IMR-90 (cell line): ENCODE measurements at regions not wholly inside any gene's neighbourhood (a gene's known extent, or its start where the extent isn't known, plus 50 kb on each side); places are given as distances from the start of the nearest gene placed in this dataset.

Experiments used
- ATAC-seq: fragments of 200-7000 bp; cut with Tn5 transposase; 2 replicates; pipeline ENCODE4 v1.9.1; 2020; ENCODE audit warnings: low read depth, mild to moderate bottlenecking, moderate library complexity
- BruUV-seq: library from RNA; stranded (reverse); fragments of 400-500 nt; replicated peaks from 2 replicates; lab custom pipeline; 2021; lab: Mats Ljungman, UMichigan
- CTCF ChIA-PET: fragments of 300-600 bp; formaldehyde crosslinking; extraction: SDS; loops from one replicate; lab custom pipeline; 2021; ENCODE audit warnings: antibody characterized with exemption; lab: Yijun Ruan, JAX
- POLR2A ChIA-PET: fragments of 300-600 bp; sonication (Branson Sonifier 250); formaldehyde crosslinking; loops from one replicate; lab custom pipeline; 2022; ENCODE audit warnings: antibody characterized with exemption; ENCODE audit not compliant: unreplicated experiment; lab: Charles Lee
- DNase-seq: peaks from one replicate; pipeline ENCODE4 v3.0.0; 2013
- H2AFZ ChIP-seq: replicated peaks from 2 replicates; pipeline ENCODE3; 2013; ENCODE audit warnings: low read length, mild to moderate bottlenecking; ENCODE audit not compliant: poor library complexity
- H2AK5ac ChIP-seq: 2 replicates; pipeline ENCODE4 v1.6.1; 2013; ENCODE audit warnings: low read depth, low read length, inconsistent platforms
- H2AK9ac ChIP-seq: replicated peaks from 2 replicates; pipeline ENCODE3; 2013; ENCODE audit warnings: mild to moderate bottlenecking, low read depth, low read length, moderate library complexity; ENCODE audit not compliant: poor library complexity
- H2BK120ac ChIP-seq: 2 replicates; pipeline ENCODE4 v1.6.1; 2013; ENCODE audit warnings: low read depth, low read length, inconsistent platforms
- H2BK15ac ChIP-seq: 3 replicates; pipeline ENCODE4 v1.6.1; 2013; ENCODE audit warnings: low read depth, low read length, inconsistent platforms
- H2BK20ac ChIP-seq: 2 replicates; pipeline ENCODE4 v1.6.1; 2013; ENCODE audit warnings: low read depth, mild to moderate bottlenecking, inconsistent platforms, low read length, moderate library complexity
- H2BK5ac ChIP-seq: 2 replicates; pipeline ENCODE4 v1.6.1; 2013; ENCODE audit warnings: mild to moderate bottlenecking, low read depth, low read length, inconsistent platforms; ENCODE audit not compliant: poor library complexity, severe bottlenecking
- H3K14ac ChIP-seq: replicated peaks from 2 replicates; pipeline ENCODE4 v1.6.1; 2013; ENCODE audit warnings: low read depth, low read length, inconsistent platforms
- H3K18ac ChIP-seq: 2 replicates; pipeline ENCODE4 v1.6.1; 2013; ENCODE audit warnings: low read depth, low read length, control low read depth
- H3K23ac ChIP-seq: 2 replicates; pipeline ENCODE4 v1.6.1; 2013; ENCODE audit warnings: low read depth, low read length, inconsistent platforms
- H3K27ac ChIP-seq: 2 replicates; pipeline ENCODE4 v1.5.1; 2013; ENCODE audit warnings: mild to moderate bottlenecking, control low read depth, low read length; ENCODE audit not compliant: insufficient read depth
- H3K27me3 ChIP-seq: 2 replicates; pipeline ENCODE4 v1.6.1; 2013; ENCODE audit warnings: low read length; ENCODE audit not compliant: control insufficient read depth, insufficient read depth
- H3K36me3 ChIP-seq: 2 replicates; pipeline ENCODE4 v1.6.1; 2013; ENCODE audit warnings: low read length, mixed read lengths; ENCODE audit not compliant: control insufficient read depth, insufficient read depth
- H3K4ac ChIP-seq: 2 replicates; pipeline ENCODE4 v1.6.1; 2013; ENCODE audit warnings: low read depth, low read length, inconsistent platforms
- H3K4me1 ChIP-seq: 2 replicates; pipeline ENCODE4 v1.6.1; 2013; ENCODE audit warnings: low read length, mixed read lengths; ENCODE audit not compliant: control insufficient read depth, insufficient read depth
- H3K4me2 ChIP-seq: 2 replicates; pipeline ENCODE4 v1.6.1; 2013; ENCODE audit warnings: low read depth, mild to moderate bottlenecking, control low read depth, low read length, moderate library complexity
- H3K4me3 ChIP-seq: 2 replicates; pipeline ENCODE4 v1.5.1; 2013; ENCODE audit warnings: low read depth, mild to moderate bottlenecking, control low read depth, low read length, moderate library complexity; ENCODE audit not compliant: insufficient read depth
- H3K56ac ChIP-seq: 2 replicates; pipeline ENCODE4 v1.6.1; 2013; ENCODE audit warnings: low read length, inconsistent platforms; ENCODE audit not compliant: insufficient read depth; ENCODE audit errors: extremely low read depth
- H3K79me1 ChIP-seq, 2 experiments: 2 replicates each; pipeline ENCODE4 v1.6.1; 2013; ENCODE audit warnings: low read length in 2 of 2, inconsistent platforms in 1 of 2, low read depth in 1 of 2
- H3K9ac ChIP-seq: 2 replicates; pipeline ENCODE4 v1.6.1; 2013; ENCODE audit warnings: low read depth, low read length, control low read depth
- H3K9me1 ChIP-seq: 2 replicates; pipeline ENCODE4 v1.6.1; 2013; ENCODE audit warnings: low read length, inconsistent platforms; ENCODE audit not compliant: insufficient read depth
- H3K9me3 ChIP-seq: 2 replicates; pipeline ENCODE4 v1.6.1; 2013; ENCODE audit warnings: low read length; ENCODE audit not compliant: control insufficient read depth, insufficient read depth
- H4K20me1 ChIP-seq: 2 replicates; pipeline ENCODE4 v1.6.1; 2013; ENCODE audit warnings: low read length, inconsistent platforms; ENCODE audit not compliant: insufficient read depth
- H4K5ac ChIP-seq: 2 replicates; pipeline ENCODE4 v1.6.1; 2013; ENCODE audit warnings: mild to moderate bottlenecking, low read depth, low read length, control low read depth
- H4K8ac ChIP-seq, 2 experiments: 2 replicates each; pipeline ENCODE4 v1.6.1; 2013; ENCODE audit warnings: low read depth in 2 of 2, low read length in 2 of 2, control low read depth in 1 of 2, inconsistent platforms in 1 of 2
- H4K91ac ChIP-seq: 2 replicates; pipeline ENCODE4 v1.6.1; 2013; ENCODE audit warnings: low read depth, low read length, inconsistent platforms; ENCODE audit not compliant: insufficient read depth
- BHLHE40 ChIP-seq: fragments of 150-350 bp; IDR thresholded peaks from 2 replicates; pipeline ENCODE4 v1.6.1; 2016; ENCODE audit warnings: mild to moderate bottlenecking, low read depth, low read length
- CEBPB ChIP-seq: IDR thresholded peaks from 2 replicates; pipeline ENCODE4 v1.6.1; 2012; ENCODE audit warnings: low read depth, low read length, improper control_type of control experiment
- CHD1 ChIP-seq: IDR thresholded peaks from 2 replicates; pipeline ENCODE4 v1.6.1; 2012; ENCODE audit warnings: low read depth, low read length, improper control_type of control experiment
- CTCF ChIP-seq: conservative IDR thresholded peaks from 2 replicates; pipeline ENCODE4 v1.5.1; 2012; ENCODE audit warnings: mild to moderate bottlenecking, low read depth, low read length, improper control_type of control experiment
- FOS ChIP-seq: fragments of 150-350 bp; IDR thresholded peaks from 2 replicates; pipeline ENCODE4 v1.6.1; 2016; ENCODE audit warnings: low read depth, low read length
- MXI1 ChIP-seq: IDR thresholded peaks from 2 replicates; pipeline ENCODE4 v1.6.1; 2012; ENCODE audit warnings: low read depth, mild to moderate bottlenecking, low read length, moderate library complexity, borderline replicate concordance
- NFE2L2 ChIP-seq: fragments of 150-350 bp; IDR thresholded peaks from 2 replicates; pipeline ENCODE4 v1.6.1; 2016; ENCODE audit warnings: low read depth, mild to moderate bottlenecking, low read length
- POLR2A ChIP-seq: IDR thresholded peaks from 2 replicates; pipeline ENCODE4 v1.6.1; 2012; ENCODE audit warnings: mild to moderate bottlenecking, low read depth, low read length
- RAD21 ChIP-seq: IDR thresholded peaks from 2 replicates; pipeline ENCODE4 v1.6.1; 2012; ENCODE audit warnings: low read length, improper control_type of control experiment
- WGBS, 2 experiments: methylation state at CpG; one replicate each; pipeline versions ENCODE4 v1.1.5 to v1.1.7; 2013; ENCODE audit warnings: missing lambda C conversion rate in 2 of 2; ENCODE audit not compliant: insufficient read length in 1 of 2; ENCODE audit errors: extremely low coverage in 2 of 2; 5-methylcytosine and 5-hydroxymethylcytosine counted together
- dilution Hi-C: fragments of 300-500 bp; cut with HindIII; formaldehyde crosslinking; loops from one replicate; pipeline ENCODE4 v1.14.3; 2018; ENCODE audit warnings: low sequenced_read_pairs; ENCODE audit not compliant: unreplicated experiment
- in situ Hi-C: fragments of 300-500 bp; cut with MboI; formaldehyde crosslinking; loops from 3 replicates; pipeline ENCODE4 v1.14.3; 2019; ENCODE audit warnings: low sequenced_read_pairs, inconsistent platforms, mixed read lengths
- intact Hi-C: fragments of 100-400 bp; cut with micrococcal nuclease; formaldehyde crosslinking; loops from 2 replicates; pipeline ENCODE4 v1.10.0; 2022

- H3K79me1 ChIP-seq: no peaks in the 10 kb centered on the region
- no peaks in the 10 kb centered on the region for H3K4me1 ChIP-seq
- H2BK120ac ChIP-seq: no peak overlapping the region
- H3K4me2 ChIP-seq: no peak overlapping the region
- no peak for ATAC-seq
- H3K36me3 ChIP-seq: no peaks in the 10 kb centered on the region
- H3K27ac ChIP-seq: no peak overlapping the region
- H2AK9ac ChIP-seq: no peak overlapping the region
- dilution Hi-C loops (no loop called here), in situ Hi-C loops (no loop called here), intact Hi-C loops (no loop called here)
- BruUV-seq: no TSS peak
- H3K9me1 ChIP-seq: no peaks in the 10 kb centered on the region
- H3K23ac ChIP-seq: no peak overlapping the region
- no peaks in the 10 kb centered on the region for H4K20me1 ChIP-seq
- ChIA-PET CTCF (no interaction called here), POLR2A (no interaction called here)
- no peak overlapping the region for H3K14ac ChIP-seq
- H4K91ac ChIP-seq: no peak overlapping the region
- no peak overlapping the region for H2BK20ac ChIP-seq
- no peak overlapping the region for H2BK15ac ChIP-seq
- H2BK5ac ChIP-seq: no peak overlapping the region
- H3K56ac ChIP-seq: no peak overlapping the region
- no peak overlapping the region for H3K4me3 ChIP-seq
- no peak overlapping the region for H2AFZ ChIP-seq
- no CpG with 5 or more reads among the region's 5 CpGs for WGBS, 2 experiments
- H3K18ac ChIP-seq: no peak overlapping the region
- TF ChIP-seq CEBPB (no peak), FOS (no peak), NFE2L2 (no peak), RAD21 (no peak), POLR2A (no peak), CTCF (no peak), BHLHE40 (no peak), MXI1 (no peak), CHD1 (no peak)
- no peaks in the 10 kb centered on the region for H3K27me3 ChIP-seq
- no peaks in the 10 kb centered on the region for H3K9me3 ChIP-seq
- H3K4ac ChIP-seq: no peak overlapping the region
- no peak overlapping the region for H3K9ac ChIP-seq
- H4K5ac ChIP-seq: no peak overlapping the region
- no peak overlapping the region for H4K8ac ChIP-seq
- no peak overlapping the region for H2AK5ac ChIP-seq
- DNase-seq: no peak
These were observed 901.6 kb downstream of the EPHA4 start for GRCh38 chr2:220670511-220670910.
